Neural progenitor cell (in vitro differentiated cells): ENCODE measurements at regions not wholly inside any gene's neighbourhood (a gene's known extent, or its start where the extent isn't known, plus 50 kb on each side); places are given as distances from the start of the nearest gene placed in this dataset.

Source experiments
- EZH2 ChIP-seq: fragments of 200-600 bp; sonication (generic); IDR thresholded peaks from 2 replicates; pipeline ENCODE4 v1.6.1; 2017; ENCODE audit warnings: antibody characterized with exemption, mild to moderate bottlenecking, moderate library complexity
- EZH2phosphoT487 ChIP-seq: fragments of 200-600 bp; sonication (generic); IDR thresholded peaks from 2 replicates; pipeline ENCODE4 v1.6.1; 2017; ENCODE audit warnings: antibody characterized with exemption
- TF ChIP-seq, protein P1 (sequence below): fragments of 200-600 bp; sonication (generic); IDR thresholded peaks from 2 replicates; pipeline ENCODE4 v1.5.1; 2017; ENCODE audit warnings: antibody characterized with exemption, mild to moderate bottlenecking

DNA sequence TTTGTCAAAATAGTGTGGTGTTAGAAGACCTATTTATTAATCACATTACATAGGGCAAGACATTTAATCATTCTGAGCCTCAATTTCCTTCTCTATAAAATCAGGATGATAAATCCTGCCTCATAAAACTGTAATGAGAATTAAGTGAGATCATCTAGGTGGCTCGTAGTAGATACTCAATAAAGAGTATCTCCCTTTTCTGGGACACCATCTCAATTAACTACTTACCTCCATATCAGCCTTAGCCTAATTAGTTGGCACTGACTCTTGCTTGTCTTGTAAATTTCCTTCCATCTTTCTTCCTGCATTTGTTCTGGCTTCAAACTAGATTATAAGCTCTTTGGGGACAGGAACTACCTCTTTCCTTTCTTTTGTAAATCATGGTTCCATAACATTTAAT lies 102.6 kb upstream of the TNR start:
- TF ChIP-seq, protein P1, sequence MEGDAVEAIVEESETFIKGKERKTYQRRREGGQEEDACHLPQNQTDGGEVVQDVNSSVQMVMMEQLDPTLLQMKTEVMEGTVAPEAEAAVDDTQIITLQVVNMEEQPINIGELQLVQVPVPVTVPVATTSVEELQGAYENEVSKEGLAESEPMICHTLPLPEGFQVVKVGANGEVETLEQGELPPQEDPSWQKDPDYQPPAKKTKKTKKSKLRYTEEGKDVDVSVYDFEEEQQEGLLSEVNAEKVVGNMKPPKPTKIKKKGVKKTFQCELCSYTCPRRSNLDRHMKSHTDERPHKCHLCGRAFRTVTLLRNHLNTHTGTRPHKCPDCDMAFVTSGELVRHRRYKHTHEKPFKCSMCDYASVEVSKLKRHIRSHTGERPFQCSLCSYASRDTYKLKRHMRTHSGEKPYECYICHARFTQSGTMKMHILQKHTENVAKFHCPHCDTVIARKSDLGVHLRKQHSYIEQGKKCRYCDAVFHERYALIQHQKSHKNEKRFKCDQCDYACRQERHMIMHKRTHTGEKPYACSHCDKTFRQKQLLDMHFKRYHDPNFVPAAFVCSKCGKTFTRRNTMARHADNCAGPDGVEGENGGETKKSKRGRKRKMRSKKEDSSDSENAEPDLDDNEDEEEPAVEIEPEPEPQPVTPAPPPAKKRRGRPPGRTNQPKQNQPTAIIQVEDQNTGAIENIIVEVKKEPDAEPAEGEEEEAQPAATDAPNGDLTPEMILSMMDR, result no peak
- no peak for TF ChIP-seq EZH2
- no peak for TF ChIP-seq EZH2phosphoT487
